Cerebellar nuclear complex (tissue), 1 donor: ENCODE measurements at regions not wholly inside any gene's neighbourhood (a gene's known extent, or its start where the extent isn't known, plus 50 kb on each side); places are given as distances from the start of the nearest gene placed in this dataset.

Experiments used
- DNase-seq, 2 experiments: peaks; one replicate each; lab custom pipeline; 2025; lab: John Stamatoyannopoulos, UW

DNA sequence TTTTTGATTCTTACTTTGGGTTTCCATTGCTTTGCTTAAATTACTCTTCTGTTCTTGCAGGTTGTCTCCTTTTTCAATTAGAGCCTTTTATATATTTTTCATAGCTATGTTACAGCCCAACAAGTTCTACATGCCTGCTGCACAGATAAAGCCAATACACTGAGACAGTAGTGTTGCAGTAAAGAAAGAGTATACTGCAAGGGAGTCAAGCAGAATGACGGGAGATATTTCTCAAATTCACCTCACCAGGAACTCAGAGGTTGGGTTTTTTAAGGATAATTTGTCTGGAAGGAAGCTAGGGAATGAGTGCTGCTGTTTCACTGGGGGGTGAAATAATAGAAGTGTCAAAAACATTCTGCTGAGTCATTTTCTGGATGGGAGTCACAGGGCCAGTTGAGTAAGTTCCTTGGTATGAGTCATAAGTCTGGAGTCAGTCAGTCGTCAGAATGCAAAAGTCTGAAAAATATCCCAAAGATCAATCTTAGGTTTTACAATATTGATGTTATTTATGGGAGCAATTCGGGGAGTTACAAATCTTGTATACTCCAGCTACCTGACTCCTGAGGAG, 193.0 kb upstream of the RGPD4 start:
- no peak for DNase-seq

- DNase-seq, result no peak
These were observed 192.5 kb upstream of the RGPD4 start for GRCh38 chr2:107634172-107634571.

DNA sequence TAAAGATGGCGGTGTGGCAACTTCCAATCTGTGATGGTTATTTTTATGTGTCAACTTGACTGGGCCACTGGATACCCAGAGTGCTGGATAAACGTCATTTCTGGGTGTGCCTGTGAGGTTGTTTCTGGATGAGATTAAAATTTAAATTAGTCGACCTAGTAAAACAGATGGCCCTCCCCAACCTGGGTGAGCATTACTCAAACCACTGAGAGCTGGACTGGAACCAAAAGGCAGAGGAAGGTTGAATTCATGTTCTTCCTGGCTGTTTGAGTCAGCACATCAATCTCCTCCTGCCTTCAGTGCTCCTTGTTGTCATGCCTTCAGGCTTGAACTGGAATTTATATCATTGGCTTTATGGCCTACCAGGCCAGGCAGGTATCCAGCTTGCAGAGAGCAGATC, 190.8 kb upstream of the RGPD4 start:
- no peak for DNase-seq

DNA sequence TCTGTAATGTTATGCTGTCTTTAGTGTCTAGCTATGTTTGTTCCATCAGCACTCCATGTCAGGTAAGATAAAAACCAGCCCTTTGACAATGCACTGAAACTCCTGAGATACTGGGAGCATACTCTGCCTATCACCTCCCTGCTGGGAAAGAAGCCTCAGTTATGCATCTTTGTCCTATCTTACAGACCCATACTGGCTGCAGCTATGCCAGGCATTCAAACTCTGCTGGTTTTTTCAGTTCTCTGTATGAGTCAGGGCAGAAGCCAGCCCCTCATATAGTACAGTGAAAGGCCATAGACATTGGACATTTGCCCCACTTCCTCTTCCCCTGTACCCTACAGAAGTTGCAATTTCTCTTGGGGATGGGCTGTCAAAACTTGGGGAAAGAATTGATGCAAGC, 181.1 kb upstream of the RGPD4 start:
- no peak for DNase-seq

DNA sequence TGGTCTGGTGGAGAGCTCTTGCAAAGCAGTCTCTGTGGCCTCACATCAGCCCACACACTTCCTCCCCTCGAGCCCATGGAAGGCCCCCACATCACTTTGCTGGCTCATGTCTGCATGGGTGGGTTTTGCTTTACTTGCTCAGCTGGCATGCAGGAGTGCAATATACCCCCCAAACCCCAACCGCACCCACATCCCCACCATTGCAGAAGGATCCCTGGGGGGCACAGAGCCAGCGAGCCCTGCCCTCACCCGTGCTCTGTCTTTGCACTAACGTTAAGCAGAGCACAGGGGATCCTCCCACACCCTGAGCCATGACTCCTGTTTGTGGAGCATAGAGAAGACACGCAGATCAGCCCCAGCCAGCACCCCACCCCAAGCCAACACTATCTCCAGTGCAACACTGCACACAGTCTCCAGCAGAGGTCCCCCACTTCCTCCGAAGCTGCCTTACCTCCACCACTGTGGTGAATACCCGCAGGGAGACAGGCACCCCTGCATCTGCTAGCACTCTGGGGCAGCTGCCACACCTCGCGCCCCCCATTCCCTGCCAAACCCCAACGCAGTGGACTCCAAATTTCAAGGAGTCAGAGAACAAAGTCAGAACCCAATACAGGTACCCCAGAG, 177.8 kb upstream of the RGPD4 start:
- DNase-seq, result no peak

DNA sequence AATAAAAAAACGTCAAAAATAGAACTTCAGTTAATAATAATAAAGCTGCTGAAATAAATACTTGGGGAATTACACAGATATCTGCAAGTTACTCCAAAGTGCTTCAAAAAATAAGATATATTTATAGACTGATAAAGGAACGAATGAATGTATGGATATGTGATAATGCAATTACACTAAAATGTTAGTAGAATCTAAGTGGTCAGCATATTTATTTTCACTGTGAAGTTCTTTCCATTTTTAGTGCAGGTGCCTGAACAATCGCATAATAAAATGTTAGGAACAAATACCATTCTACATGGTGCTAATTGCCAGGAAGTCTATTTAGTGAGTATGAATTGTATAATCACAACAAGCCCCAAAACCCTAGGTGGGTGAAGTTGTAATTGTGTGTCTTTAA, 169.6 kb upstream of the RGPD4 start:
- no peak for DNase-seq

- DNase-seq, result no peak
These were observed 163.1 kb upstream of the RGPD4 start for GRCh38 chr2:107663632-107664031.

- no peak for DNase-seq
These were observed 157.4 kb upstream of the RGPD4 start for GRCh38 chr2:107669335-107669734.

GRCh38 chr2:107681936-107682335, 144.8 kb upstream of the RGPD4 start:
- no peak for DNase-seq

- DNase-seq, result no peak
These were observed 142.3 kb upstream of the RGPD4 start for GRCh38 chr2:107684421-107684820.

GRCh38 chr2:107685421-107685986, 141.2 kb upstream of the RGPD4 start:
- no peak for DNase-seq

- no peak for DNase-seq
These were observed 139.6 kb upstream of the RGPD4 start for GRCh38 chr2:107687073-107687472.

DNA sequence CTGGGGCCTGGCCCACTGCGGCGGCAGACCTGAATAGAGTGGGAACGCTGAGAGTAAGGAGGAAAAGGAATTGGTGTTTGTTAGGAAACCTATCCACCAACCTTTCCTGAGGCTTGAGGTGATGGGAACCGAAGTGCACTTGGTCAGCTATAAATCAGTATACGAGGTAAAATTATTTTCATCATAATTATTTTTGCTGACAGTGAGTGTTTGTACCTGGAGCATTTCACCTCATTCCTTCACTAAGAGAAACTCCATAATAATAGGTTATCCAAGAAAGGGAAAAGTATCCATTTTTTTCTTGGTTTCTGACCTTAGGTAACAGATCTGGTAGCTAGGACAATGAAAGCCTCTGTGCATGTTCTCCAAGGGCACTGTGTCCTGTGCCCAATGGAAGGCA, 138.6 kb upstream of the RGPD4 start:
- DNase-seq, result no peak

DNA sequence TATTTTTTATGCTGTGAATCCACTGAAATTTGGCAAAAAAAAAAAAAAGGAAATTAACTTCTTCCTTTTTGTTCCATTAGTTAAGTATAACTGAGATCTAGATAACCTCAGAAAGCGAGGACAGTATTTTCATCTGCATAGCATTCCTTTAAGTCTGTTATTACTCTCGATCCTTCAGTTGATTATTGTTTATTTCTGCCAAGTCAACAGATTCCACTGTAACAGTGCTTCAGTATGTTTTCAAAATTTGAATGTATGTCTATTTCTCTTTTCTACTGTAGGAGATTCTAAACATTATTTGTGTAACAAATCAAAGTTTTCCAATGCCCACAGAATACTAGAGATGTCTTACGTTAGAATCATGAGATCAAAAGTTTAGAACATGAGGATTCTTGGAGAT, 133.1 kb upstream of the RGPD4 start:
- no peak for DNase-seq

- no peak for DNase-seq
These were observed 132.0 kb upstream of the RGPD4 start for GRCh38 chr2:107694667-107695066.

DNA sequence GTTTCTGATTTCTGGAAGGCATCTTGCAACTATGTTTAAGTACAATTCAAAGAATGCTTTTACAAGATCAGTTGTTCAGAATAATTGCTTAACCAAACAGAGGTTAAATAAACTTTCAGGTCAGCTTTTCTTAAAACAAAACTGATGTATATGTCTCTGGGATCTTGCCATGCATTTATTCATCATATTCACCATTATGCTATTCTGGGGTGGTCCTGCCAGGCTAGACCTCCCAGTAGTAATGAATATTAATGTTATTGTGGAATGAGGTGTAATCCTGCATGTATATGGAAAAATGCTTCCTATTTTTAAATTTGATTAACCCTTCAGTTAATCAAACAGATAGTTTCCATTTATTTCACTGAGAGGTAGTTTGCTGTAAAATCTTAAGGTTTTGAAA, 129.3 kb upstream of the RGPD4 start:
- no peak for DNase-seq

DNA sequence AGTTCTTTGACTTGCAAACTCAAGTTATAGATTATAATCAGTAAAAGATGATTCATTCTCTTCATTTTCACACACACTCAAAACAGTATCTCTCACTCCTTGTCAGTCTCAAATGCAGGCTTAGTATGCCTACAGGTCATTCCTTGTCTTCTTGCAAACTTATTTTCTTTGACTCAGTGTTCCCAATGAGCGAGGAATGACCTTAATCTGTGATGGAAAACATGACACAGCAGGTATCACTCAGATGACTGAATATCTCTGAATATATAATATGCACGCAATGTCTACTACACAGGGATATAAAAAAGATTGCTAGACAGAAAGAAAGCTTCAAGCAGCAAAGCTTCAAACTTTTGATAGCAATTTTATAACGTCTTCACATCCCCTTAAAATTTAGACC, 127.8 kb upstream of the RGPD4 start:
- DNase-seq, result no peak

DNA sequence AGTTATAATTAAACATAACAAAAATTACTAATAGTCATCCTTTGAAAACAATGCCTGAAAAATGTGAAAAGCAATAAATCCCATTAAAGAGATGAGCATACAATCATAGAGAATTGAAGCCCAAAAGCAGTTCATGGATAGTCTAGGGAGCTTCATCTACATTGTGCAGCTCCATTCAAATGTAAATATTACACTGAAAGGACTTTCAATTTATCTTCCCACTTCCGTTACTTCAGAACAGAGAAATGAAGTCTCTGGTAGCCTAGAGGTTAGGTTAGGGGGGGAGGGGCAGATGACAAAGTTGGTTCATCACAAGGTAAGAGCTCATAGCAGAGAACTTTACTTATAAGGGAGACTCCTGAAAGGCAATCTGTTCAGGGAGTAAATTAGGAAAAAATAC, 126.6 kb upstream of the RGPD4 start:
- DNase-seq, result no peak

GRCh38 chr2:107711941-107712340, 114.8 kb upstream of the RGPD4 start:
- no peak for DNase-seq

DNA sequence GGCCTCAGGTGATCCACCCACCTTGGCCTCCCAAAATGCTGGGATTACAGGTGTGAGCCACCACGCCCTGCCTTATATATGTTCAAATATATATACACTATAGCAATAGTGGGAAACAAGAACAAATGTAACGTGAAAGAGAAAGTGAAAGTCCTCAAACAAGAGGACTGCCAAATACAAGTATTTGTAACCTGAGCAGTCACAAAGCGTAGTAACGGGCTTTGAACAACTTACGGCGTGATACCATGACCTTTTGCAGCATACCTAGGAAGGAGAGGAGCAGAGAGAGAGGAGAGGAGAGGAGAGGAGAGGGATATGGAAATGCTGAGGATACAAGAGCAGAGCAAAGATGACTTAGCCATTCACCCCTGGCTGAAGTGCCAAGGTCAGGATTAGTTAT, 113.8 kb upstream of the RGPD4 start:
- no peak for DNase-seq

DNA sequence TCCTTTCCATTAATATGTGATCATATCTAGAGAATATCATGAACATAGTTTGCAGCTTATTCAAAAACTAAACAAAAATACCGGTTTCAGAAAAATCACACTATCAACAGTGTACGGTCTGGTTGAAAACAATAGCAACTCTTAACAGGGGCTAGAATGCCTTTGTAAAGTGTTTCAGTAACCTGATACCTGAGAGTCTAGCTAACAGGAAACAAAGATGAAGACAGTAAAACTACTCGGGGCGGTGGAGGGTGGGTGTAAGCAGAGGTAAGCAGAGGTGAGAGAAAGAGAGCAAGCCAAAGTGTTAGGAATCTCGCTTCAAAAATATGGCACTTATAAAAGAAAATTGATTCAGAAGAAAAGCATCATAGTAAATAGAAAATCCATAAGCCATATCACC, 109.0 kb upstream of the RGPD4 start:
- no peak for DNase-seq

DNA sequence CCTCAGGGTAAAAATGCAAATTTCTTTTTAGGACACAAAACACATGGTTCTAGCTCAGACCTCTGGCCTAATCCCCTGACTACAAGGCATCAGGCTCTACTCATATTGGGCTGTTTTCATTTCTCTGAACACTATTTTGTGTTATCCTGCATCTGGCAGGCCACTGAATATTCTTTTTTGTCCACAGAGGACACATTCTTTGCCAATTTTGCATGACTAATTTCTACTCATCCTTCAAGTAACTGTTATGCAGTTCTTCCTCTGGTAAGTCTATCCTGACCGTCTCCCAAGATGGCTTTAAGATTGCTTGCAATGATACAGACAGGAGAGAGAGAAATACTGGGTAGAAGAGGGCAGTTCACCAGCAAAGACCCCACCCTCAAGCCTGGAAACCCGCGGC, 107.6 kb upstream of the RGPD4 start:
- no peak for DNase-seq

- DNase-seq, result no peak
These were observed 106.9 kb upstream of the RGPD4 start for GRCh38 chr2:107719836-107720235.

DNA sequence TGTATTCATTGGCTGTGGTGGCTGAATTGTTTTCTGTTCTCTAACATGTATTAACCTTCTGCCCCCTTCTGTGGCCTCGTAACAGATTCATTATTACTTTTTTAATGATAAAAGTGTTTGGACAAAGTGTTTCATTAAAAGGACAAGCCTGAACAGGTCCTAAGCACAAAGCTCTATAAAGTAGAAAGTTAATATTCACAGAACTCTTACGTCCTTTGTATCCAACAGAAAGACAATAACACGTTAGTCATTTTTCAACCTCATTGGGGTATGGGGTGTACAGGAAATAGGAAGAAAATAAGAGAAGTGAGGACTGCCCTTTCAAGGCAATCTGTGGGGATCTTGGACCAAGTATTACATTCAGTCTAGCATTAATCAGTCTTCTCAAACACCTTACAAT, 105.5 kb upstream of the RGPD4 start:
- no peak for DNase-seq
